GM21381 (cell line): ENCODE measurements at regions not wholly inside any gene's neighbourhood (a gene's known extent, or its start where the extent isn't known, plus 50 kb on each side); places are given as distances from the start of the nearest gene placed in this dataset.

Source experiments
- ATAC-seq: cut with Tn5 transposase; IDR thresholded peaks from one replicate; pipeline ENCODE4 v1.9.1; 2021; ENCODE audit warnings: mild to moderate bottlenecking, moderate library complexity; ENCODE audit not compliant: unreplicated experiment

- ATAC-seq, result no peak
Measured at GRCh38 chr4:1543561-1543960, 137.3 kb upstream of the NKX1-1 start.

- no peak for ATAC-seq
Measured at GRCh38 chr4:1542516-1543320, 136.5 kb upstream of the NKX1-1 start.

DNA sequence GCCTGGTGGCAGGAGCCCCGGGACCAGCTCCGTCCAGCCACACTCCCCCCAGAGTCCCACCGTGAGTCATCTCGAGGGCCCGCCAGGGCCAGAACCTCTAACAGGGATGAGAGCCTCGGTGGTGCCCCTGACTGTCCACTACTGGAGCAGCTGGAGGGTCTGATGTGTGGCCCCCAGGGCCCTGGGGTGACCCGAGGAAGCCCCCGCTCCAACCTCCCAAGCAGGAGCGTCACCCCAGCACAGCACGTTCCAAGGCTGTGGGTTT, 135.9 kb upstream of the NKX1-1 start:
- ATAC-seq, result no peak

DNA sequence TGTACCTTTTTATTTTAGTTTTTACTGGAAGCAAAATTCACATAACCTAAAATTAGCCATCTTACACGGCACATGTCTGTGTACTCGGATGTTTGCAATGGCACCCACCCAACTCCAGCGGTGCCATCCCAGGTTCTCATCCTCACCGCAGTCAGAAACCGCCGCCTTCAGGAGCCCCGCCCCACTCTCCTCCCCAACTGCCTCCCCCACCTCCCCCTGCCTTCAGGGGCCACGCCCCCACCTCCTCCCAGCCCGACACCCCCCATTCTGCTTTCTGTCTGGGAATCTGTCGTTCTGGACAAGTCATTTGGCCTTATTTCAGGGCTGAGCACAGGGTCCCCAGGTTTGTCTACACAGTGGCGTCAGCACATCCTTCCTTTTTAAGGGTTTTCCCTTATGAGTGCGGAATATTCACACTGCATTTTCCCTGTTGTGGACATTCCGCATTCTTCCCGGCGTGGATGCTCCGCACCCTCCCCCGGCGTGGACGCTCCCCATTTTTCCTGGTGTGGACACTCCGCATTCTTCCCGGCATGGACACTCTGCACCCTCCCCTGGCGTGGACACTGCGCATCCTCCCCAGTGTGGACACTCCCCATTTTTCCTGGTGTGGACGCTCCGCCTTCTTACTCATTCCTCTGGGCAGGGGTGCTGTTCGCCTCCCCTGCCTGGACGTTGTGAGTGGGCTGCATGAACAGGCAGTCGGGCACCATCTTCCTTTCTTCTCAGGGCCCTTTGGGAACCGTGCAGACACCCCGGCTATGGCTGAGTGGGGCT, 135.4 kb upstream of the NKX1-1 start:
- ATAC-seq, result no peak

- ATAC-seq, result no peak
Measured at GRCh38 chr4:1540601-1541375, 134.5 kb upstream of the NKX1-1 start.

DNA sequence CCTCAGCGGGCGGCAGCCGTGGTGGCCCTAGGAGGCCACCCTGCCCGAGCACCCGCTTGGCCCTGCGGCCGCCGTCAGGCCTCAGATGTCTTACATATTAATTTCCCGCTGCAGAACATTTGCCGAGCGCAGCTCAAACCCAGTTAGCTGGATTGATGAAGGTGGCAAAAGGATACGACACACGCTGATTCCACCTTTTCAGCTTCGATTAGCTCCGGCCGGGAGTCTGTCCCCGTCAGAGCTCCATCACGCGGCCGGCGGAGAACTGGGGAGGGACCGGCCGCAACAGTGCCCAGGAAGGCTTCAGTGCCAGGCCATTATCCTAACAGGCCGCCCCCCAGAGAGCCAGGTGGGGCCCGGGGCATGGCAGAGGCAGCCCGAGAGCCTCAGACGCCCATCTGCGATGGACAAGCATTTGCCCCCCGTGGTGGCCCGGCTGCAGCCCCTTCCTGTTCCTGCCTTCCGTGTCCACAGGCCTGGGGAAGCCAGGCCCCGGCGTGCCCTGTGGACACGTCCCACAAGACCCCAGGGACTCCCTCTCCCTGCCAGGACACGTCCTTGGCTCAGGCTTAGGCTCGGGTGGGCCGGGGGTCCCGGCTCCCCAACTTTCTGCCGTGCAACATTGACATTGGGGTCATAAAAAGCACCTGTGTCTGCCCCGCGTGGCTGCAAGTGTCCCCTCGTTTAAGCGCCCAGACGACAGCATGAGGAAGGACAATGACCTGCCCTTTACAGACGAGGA, 133.8 kb upstream of the NKX1-1 start:
- no peak for ATAC-seq

DNA sequence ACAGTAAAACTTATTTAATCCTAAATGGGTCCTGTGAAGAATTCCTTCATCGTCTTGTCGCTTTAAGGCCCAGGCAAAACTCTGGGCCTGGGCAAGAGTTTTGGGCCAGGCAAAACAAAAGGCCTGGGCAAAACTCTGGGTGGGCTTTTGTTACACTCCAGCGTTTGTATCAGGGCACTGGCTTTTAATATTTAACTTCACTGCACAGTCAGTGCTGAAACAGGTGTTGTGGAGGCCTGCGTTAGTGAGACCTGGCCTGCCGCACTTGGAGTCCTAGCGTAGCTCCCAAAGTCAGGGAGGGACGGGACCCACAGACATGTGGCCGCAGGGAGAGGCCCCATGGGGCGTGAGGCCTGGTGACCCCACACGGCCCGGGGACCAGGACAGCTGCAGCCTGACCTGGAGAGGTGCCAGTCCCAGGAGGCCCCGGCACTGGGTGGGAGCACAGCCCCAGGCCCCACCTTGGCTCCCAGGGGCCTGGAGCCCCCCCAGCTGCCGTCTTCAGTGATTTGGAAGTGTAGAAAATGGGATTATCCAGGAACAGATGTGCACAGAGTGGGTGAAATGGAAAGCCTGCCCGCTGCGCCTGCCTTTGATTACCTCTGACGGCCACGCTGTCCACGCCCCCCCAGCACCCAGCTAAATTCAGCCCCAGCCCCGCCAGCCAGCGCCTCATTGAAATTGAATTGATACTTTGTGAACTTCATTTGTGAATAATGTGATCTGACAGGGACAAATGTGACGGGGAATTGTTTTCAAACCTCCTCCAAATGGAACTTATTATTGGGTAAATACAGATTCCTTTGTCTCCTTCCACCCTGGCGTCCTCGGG, 132.9 kb upstream of the NKX1-1 start:
- no peak for ATAC-seq

DNA sequence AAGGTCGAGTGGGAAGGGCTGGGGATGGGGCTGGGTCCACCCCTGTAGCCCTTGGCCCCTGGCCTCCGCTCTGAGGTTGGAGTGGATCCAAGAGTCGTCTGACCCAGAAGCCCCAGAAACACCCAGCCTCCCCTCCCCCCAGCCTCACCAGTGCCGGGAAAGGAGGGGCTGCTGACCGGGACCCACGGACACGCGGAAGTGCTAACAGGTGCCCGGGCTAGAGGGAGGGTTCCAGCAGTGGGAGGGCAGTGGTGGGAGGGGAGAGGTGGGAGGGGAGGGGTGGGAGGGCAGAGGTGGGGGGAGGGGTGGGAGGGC, 131.8 kb upstream of the NKX1-1 start:
- ATAC-seq, result no peak

DNA sequence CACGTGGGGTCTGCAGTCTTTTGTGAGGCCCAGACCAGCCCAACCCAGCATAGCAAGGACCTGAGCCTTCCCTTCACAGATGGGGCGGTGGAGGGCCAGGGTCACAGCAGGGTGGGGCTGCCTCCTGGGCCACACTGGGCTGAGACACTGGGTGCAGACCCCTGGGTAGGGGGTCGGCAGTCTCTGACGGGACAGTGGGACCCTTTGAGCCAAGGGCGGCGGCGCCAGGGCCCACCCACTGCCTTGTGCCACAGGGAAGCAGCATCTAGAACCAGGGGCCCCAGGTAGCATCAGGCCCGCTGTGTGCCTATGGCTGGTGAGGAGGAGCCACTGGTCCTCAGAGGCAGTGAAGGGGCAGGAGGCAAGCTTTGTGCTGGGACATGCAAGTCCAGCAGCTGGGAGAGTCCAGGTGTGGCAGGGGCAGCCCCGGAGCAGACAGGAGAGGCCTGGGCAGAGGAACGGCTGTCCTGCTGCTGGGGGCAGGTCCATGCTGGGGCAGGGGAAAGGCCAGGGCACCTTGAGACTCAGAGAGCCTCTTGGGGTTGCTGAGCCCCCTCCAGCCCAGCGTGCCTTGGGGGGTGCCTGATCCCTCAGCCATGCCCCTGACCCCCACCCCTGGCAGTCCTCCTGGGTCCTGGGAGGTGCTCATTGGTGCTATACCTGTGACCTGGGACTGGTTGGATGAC, 131.3 kb upstream of the NKX1-1 start:
- no peak for ATAC-seq

- ATAC-seq, result no peak
Measured at GRCh38 chr4:1536579-1537409, 130.6 kb upstream of the NKX1-1 start.

DNA sequence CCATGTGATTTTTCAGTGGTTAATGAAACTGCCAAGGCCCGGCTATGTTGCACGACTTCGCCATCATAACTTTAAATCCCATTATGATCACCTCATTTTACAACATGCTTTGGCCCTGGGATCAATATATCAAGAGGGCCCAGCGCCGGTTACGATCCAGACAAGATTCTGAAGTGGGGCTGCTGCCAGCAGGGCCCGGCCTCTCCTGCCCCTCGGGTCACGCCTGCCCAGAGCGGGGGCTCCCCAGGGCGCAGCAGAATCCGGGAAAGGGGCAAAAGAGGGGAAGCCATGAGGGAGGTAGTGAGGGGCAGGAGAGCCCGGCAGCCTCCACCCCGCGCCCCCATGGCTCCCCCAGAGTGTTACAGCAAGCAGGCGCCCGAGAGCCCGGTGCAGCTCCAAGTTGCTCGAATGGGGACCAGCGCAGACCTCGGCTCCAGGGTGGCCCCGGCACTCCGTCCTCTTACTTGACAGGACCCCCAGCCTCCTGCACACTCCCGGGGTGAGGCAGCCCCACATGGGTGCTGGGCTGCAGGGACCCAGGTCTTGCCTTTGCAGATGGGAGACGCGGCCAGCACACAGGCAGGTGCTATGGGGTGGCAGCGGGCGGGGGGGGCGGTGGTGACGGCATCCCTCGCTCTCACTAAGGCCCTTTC, 129.8 kb upstream of the NKX1-1 start:
- no peak for ATAC-seq

- ATAC-seq, result no peak
Measured at GRCh38 chr4:1534876-1535526, 128.8 kb upstream of the NKX1-1 start.

DNA sequence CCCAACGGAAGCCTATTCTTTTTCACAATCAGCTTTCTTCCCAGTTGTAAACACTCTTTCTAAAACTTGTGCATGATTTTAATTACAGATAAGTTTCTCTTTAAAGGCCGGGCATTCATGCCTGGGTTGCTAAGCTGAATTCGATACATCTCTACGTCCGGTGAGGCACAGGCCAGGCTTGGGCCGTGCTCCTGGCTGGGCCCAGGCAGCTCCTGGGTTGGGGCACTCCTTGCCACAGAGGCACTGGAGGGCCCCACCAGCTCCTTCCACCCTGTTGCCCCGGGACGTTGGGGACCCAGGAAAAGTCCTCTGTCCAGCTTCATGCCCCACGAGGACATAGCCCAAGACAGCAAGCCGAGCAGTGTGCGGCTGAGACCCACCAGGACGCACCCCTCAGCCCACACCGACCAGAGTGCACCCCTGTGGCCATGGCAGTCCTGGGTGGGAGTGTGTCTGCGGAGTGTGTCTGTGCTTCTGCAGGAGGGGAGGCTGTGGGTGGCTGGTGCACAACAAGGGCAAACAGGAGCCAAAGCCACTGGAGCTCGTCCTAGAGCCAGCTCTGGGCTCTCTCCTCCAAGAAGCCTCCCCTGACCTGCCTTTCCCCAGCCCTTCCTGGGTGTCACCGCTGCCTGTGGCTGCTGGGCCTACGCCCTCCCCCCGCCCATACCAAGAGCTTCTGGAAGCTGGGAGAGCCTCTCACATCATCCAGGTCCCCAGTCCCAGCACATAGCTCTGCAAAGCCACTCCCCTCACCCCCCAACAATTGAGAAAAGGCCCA, 128.0 kb upstream of the NKX1-1 start:
- no peak for ATAC-seq

- no peak for ATAC-seq
Measured at GRCh38 chr4:1533501-1534064, 127.3 kb upstream of the NKX1-1 start.

DNA sequence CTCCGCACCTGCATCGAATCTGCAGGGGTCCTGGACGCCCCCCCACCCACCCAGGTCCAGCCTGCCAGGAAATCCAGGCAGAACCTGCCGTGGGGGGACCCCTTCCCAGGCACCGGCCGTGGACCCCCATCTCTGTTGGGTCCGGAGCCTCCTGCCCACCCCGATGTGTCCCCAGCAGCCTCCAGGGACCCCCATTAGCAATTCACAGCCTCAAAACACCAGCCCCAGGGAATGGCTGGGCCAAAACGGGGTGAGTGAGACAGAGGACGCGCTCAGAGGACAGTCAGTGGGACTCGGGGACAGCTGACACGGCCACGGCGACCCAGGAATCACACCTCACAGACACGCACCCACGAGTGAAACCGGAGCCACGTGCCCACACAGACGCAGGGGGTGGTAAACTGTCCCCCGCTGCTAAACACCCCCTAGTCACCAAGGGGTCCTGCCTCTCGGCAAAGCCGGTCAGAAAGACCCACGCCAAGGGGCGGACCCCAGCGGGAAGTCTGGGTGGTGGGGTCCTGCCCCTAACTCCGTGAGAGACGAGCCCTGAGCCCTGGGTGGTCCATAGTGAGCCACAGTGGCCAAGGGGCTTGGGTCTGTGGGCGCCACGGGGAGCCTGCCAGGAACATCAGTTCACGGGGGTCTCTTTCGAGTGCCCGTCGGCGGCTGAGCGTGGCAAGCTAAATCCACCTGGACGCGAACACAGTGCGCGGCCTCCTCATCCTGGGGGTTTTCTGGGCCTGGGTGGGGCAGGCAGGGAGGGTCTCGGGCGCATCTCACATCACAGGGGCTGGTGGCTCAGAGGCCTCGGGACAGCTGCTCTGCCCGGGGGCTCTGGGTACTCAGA, 126.5 kb upstream of the NKX1-1 start:
- ATAC-seq, result no peak
